ENCODE measurements at regions not wholly inside any gene's neighbourhood (a gene's known extent, or its start where the extent isn't known, plus 50 kb on each side); places are given as distances from the start of the nearest gene placed in this dataset.

DNA sequence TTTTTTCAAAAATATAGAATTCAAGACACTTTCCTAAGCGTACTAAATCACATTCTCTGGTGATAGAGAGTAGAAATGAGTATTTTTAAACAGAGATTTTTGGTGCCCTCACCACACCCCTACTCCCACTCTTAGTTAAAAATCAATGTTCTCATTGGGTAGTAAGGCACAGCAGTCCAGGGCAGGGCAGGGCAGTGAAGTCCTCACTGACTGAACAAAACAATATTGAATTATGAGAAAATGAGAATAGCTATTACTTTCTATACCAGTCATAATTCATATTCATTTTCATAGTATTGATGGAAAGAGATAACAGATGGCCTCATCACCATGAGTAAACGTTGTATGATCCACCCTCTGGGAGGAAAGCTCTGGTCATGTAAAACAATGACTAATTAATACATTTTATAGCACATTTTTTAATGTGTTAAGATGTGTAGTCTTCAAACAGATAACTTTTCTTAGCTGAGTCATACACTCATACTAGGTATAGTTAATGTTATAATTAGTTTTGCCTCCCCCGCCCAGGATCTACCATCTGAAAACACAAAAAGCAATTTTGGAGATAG, 686.1 kb downstream of the KCNJ3 start:
- peaks cover 3% of the 10 kb centered on the region for H3K27me3 Mint-ChIP-seq
- TF ChIP-seq, protein P1, sequence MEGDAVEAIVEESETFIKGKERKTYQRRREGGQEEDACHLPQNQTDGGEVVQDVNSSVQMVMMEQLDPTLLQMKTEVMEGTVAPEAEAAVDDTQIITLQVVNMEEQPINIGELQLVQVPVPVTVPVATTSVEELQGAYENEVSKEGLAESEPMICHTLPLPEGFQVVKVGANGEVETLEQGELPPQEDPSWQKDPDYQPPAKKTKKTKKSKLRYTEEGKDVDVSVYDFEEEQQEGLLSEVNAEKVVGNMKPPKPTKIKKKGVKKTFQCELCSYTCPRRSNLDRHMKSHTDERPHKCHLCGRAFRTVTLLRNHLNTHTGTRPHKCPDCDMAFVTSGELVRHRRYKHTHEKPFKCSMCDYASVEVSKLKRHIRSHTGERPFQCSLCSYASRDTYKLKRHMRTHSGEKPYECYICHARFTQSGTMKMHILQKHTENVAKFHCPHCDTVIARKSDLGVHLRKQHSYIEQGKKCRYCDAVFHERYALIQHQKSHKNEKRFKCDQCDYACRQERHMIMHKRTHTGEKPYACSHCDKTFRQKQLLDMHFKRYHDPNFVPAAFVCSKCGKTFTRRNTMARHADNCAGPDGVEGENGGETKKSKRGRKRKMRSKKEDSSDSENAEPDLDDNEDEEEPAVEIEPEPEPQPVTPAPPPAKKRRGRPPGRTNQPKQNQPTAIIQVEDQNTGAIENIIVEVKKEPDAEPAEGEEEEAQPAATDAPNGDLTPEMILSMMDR (IDR thresholded peaks at IDR 0.05; ENCODE audit: unreplicated experiment) = no peak
- no peak overlapping the region for H3K4me3 Mint-ChIP-seq (ENCODE audit: low read depth)
- H3K27ac Mint-ChIP-seq = no peak overlapping the region
- DNase-seq (ENCODE audit: low spot score, unreplicated experiment) = no peak
- H3K4me1 Mint-ChIP-seq (ENCODE audit: low read depth) = peaks cover 6% of the 10 kb centered on the region
- H3K36me3 Mint-ChIP-seq (ENCODE audit: insufficient read depth) = no peaks in the 10 kb centered on the region
- no peaks in the 10 kb centered on the region for H3K9me3 Mint-ChIP-seq (ENCODE audit: low read depth)

DNA sequence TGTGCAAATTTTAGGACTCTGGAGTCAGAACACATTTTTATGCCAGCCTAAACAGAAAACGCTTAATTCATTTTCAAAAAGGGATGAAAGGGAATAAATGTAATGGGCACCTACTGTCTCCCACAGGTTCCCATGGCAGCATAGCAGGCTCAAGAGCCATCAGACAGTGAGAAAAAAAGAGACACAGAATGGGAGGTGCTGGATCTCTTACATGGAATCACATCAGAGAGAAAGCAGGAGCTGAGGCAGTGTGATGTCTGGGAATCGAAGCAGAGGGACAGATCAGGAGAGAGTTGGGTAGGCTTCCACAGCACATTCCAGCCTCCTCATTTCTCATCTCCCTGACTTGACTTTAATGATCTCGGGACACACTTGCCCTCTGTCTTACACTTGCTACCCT, 684.3 kb downstream of the KCNJ3 start:
- no peak overlapping the region for H3K4me3 Mint-ChIP-seq (ENCODE audit: low read depth)
- TF ChIP-seq, protein P1 (IDR thresholded peaks at IDR 0.05; ENCODE audit: unreplicated experiment) = no peak
- H3K4me1 Mint-ChIP-seq (ENCODE audit: low read depth) = peaks cover 8% of the 10 kb centered on the region
- H3K9me3 Mint-ChIP-seq (ENCODE audit: low read depth) = no peaks in the 10 kb centered on the region
- no peak overlapping the region for H3K27ac Mint-ChIP-seq
- no peaks in the 10 kb centered on the region for H3K36me3 Mint-ChIP-seq (ENCODE audit: insufficient read depth)
- DNase-seq (ENCODE audit: low spot score, unreplicated experiment) = no peak
- H3K27me3 Mint-ChIP-seq = peaks cover 2% of the 10 kb centered on the region

DNA sequence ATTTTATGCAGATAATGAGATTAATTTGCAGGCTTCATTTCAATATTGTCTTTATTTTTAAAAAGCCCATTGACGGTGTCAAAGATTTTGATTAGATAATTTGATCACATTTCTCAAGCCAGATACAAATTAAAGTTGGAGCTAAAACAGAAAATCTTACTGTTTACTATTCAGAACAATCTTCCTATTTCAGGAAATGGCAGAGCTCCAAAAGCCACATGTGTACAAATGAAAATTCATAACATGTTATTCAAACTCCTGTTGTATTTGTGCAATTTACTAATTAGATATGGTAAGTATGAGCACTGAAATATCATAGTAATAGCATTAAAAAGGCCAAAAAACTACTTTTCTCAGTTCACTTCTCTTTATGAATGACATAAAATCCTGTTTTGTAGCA, 682.9 kb downstream of the KCNJ3 start:
- TF ChIP-seq, protein P1 (IDR thresholded peaks at IDR 0.05; ENCODE audit: unreplicated experiment) = no peak
- Mint-ChIP-seq H3K4me3 (ENCODE audit: low read depth) (no peak overlapping the region), H3K9me3 (ENCODE audit: low read depth) (no peaks in the 10 kb centered on the region), H3K27me3 (no peaks in the 10 kb centered on the region), H3K36me3 (ENCODE audit: insufficient read depth) (no peaks in the 10 kb centered on the region), H3K4me1 (ENCODE audit: low read depth) (peaks cover 8% of the 10 kb centered on the region), H3K27ac (no peak overlapping the region)
- DNase-seq (ENCODE audit: low spot score, unreplicated experiment) = no peak

DNA sequence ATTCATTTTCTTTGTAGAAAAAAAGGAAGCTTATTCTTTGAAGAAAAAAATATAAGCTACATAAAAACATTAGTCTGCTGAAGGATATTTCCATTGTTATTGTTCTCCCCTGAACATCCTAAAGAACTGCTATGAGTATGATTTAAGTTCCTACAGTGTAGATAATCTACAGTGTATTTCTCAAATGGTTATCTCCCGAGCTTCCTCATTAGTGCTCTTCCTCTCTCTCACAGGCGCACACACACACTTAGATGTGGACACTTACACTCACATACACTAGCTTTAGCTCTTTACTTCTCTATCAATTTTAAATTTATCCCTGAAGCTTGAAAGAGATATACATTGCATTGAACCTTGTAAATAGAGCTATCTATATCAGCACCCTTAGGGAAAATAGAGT, 681.0 kb downstream of the KCNJ3 start:
- peaks cover 9% of the 10 kb centered on the region for H3K4me1 Mint-ChIP-seq (ENCODE audit: low read depth)
- H3K27me3 Mint-ChIP-seq = no peaks in the 10 kb centered on the region
- no peaks in the 10 kb centered on the region for H3K9me3 Mint-ChIP-seq (ENCODE audit: low read depth)
- no peaks in the 10 kb centered on the region for H3K36me3 Mint-ChIP-seq (ENCODE audit: insufficient read depth)
- no peak for DNase-seq (ENCODE audit: low spot score, unreplicated experiment)
- no peak overlapping the region for H3K4me3 Mint-ChIP-seq (ENCODE audit: low read depth)
- TF ChIP-seq, protein P1 (IDR thresholded peaks at IDR 0.05; ENCODE audit: unreplicated experiment) = no peak
- no peak overlapping the region for H3K27ac Mint-ChIP-seq

DNA sequence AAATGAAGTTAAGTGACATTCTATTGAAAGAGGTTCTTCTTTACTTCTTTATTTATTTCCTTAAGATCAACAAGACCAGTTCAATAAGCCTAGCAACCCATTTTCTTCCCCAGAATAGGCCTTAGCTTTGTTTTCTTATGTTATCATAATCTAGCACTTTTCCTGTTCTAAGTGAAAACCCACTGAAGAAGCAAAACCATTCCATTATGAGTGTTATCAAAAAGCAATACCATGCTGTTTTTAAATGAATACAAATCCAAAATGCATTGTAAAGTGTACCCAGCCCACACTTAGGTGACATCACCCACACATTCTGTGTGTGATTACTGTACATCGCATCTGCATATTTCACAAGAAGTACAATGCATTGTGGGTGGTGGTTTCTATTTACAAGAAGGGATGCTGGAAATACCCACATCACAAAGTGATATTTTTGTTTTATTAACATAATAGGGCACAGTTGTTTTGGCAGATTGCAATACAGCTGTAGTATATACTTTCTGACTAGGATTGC, 679.5 kb downstream of the KCNJ3 start:
- no peak for DNase-seq (ENCODE audit: low spot score, unreplicated experiment)
- TF ChIP-seq, protein P1 (IDR thresholded peaks at IDR 0.05; ENCODE audit: unreplicated experiment) = no peak
- no peaks in the 10 kb centered on the region for H3K9me3 Mint-ChIP-seq (ENCODE audit: low read depth)
- H3K36me3 Mint-ChIP-seq (ENCODE audit: insufficient read depth) = no peaks in the 10 kb centered on the region
- no peak overlapping the region for H3K27ac Mint-ChIP-seq
- peaks cover 12% of the 10 kb centered on the region for H3K4me1 Mint-ChIP-seq (ENCODE audit: low read depth)
- H3K4me3 Mint-ChIP-seq (ENCODE audit: low read depth) = no peak overlapping the region
- no peaks in the 10 kb centered on the region for H3K27me3 Mint-ChIP-seq

Data from progenitor cell of endocrine pancreas (in vitro differentiated cells).